HG02938 (cell line): ENCODE measurements at regions not wholly inside any gene's neighbourhood (a gene's known extent, or its start where the extent isn't known, plus 50 kb on each side); places are given as distances from the start of the nearest gene placed in this dataset.
A peak's percentile ranks its signal among the peaks of the same experiment; 100 is the strongest.
"Not testable (repeated sequence)": the region's sequence is repeated elsewhere in the genome, so short reads cannot be mapped to it uniquely, and the experiment has no call there.

Experiments
- ATAC-seq: cut with Tn5 transposase; IDR thresholded peaks from one replicate; pipeline ENCODE4 v1.9.1; 2021; ENCODE audit warnings: mild to moderate bottlenecking, moderate library complexity; ENCODE audit not compliant: unreplicated experiment

DNA sequence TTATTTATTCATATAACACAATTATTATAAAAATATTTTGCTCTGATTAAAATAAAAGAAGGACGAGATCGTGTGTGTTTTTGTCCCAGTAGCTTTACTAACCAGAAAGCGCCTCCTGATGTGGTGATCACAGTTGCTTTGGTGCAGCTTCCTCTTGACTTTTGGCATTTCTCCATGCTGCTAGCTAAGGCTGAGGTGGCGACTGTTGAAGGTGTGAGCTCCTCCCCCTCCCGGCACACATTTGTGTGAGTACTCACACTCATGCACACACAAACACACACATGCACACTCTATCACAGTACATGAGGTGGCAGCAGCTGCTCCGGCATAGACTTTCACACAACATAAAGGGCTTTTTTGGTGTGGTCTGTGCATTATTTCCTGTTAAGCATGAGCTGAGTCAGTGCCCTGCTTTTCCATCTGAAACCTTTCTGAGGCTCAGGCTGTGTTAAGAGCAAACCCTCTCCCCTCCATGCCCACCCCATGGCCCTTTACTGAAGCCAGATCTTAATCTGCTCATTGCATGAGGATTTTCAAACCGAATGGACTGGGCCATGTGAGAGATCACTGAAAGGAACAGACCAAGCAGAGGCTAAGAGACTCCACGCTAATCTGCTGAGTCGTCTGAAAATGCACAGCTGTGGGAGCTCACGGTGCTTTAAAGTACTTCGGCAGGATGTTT is 53.3 kb downstream of the FOXD4L1 start:
- peak; percentile 68 for ATAC-seq

DNA sequence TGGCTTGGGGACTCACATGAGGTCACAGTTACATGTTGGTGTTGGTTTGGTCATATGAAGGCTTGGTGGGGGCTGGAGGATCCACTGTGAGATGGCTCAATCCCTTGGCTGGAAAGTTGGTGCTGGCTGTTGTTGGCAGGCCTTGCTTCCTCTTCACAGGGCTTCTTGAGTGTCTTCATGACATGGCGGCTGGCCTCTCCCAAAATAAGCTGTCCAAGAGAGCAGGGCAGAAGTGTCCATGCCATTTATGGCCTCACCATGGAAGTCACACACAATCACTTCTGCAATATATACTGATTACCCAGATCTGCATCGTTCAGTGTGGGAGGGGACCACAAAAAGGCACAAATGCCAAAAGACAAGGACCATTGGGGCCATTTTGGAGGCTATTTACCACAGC is 61.4 kb downstream of the FOXD4L1 start:
- ATAC-seq: not testable (repeated sequence)

DNA sequence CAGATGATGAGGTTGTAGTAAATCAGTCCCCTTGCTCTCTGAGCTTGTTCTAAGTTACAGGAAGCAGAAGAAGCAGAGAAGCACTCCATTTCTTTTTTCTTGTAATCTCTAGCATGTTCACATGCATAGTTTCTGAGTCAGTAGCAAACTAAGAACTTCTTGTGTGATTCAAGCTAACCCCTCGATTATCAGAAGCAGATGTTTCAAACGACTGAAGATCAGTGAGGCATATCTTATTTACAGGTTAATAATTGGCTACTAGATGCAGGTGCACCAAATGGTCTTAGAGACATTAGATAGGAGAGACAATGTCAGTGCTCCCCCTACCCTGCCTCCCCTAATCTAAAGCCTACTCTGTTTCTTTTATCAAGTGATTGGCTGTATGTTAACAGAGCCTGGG is 64.2 kb downstream of the FOXD4L1 start:
- peak; percentile 90 for ATAC-seq

DNA sequence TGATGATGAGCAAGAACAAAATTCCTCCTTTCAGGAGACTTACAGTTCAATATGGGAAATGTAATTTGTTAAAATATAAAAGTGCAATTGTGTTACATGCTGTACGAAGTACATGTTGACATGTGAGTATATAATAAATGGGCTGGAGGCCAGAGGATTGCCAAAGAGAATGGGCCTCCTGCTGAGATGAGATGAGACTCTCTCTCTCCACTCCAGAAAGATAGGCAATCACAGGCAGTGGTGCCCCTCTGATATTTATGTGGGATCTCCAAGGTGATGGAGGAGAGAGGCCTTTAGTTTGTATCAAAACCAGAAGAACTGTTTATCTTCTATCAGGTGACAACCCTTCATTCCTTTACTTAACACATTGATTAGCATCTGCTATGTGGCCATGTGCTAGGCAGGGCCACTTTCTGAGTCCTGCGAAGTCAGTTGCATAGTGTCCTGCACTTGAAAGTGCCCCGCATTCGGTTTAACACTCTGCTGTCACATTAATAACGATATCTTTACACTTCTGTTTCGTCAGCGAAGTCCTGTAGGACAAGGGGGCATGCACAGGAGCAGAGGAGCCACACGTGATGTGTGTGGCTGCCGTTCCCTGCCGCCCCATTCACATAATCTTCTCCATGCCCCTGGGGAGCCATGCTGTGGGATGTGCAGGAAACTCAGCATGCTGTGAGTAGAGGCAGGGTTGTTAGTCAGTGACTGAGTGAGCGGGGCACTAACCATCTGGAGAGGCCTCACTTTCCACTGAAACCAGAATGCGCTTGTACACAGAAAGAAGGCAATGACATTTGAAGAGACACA is 60.2 kb upstream of the RABL2A start:
- ATAC-seq: not testable (repeated sequence)

DNA sequence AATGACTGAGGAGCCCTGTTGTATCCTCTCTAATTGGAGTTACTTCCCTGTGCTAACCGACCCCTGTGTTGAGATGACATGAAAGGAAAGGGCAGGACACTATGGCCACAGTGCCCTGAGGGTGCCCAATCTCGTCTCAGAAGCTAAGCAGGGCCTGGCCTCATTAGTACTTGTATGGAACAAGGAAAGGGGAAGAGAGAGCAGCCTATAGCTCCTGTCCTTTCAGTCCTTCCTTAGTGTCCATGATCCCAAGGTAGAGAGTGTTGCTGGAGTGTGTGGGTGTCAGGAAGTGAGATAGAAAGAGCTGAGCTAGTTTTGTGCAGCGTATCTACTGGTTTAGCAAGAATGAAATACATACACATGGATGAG is 59.6 kb upstream of the RABL2A start:
- ATAC-seq: not testable (repeated sequence)

DNA sequence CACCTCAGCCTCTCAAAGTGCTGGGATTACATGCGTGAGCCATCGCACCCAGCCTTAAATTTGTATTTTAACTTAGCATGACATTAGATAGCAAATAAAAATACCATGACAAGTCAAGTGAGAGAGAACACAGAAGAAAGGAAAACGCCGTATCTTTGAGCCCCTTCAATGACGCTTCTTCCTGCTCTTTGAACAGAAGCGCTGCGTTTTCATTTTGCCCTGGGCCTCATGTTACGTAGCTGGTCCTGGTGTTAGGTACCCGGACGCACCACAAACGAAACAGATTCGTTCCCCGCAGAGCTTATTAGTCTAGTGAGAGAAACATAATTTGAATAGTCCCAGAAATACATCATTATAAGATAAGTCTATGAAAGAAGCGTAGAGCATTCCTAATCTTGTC is 58.8 kb upstream of the RABL2A start:
- ATAC-seq: not testable (repeated sequence)

DNA sequence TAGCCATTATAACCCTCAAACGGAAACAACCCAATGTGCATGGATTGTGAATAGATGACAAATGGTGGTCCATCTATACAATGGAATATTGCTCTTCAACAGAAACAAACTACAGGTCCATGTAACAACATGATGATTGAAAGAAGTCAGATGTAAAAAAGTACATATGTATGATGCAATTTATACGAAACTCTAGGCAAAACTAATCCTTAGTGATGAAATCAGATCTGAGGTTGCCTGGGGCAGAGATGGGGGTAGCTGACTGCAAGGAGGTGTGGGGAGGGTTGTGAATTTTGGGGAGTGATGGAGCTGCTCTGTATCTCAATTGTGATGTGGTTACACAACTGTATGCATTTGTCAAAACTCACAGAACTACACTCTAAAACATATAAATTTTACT is 57.0 kb upstream of the RABL2A start:
- ATAC-seq: not testable (repeated sequence)

DNA sequence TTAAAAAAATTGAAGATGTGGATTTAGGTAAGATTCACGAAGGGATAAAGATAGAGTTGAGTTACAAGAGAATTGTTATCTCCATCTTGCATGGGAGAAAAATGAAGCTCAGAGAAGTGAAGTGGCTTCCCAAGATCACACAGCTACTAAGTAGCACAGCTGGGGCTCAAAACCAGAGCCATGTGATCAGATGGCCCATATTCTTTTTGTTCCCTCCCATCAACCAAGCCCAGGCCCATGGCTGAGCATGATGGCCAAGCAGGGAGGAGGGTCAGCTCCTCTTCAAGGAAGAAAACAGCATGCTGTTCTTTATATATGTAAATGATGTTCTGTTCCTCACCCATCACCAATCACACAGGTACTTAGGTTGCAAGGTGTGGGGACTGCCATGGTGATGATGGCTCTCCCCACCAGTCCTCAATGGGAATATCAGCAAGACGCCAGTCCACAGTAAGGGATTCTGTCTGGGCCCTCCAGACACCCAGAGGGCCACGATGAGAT is 56.5 kb upstream of the RABL2A start:
- ATAC-seq: not testable (repeated sequence)

DNA sequence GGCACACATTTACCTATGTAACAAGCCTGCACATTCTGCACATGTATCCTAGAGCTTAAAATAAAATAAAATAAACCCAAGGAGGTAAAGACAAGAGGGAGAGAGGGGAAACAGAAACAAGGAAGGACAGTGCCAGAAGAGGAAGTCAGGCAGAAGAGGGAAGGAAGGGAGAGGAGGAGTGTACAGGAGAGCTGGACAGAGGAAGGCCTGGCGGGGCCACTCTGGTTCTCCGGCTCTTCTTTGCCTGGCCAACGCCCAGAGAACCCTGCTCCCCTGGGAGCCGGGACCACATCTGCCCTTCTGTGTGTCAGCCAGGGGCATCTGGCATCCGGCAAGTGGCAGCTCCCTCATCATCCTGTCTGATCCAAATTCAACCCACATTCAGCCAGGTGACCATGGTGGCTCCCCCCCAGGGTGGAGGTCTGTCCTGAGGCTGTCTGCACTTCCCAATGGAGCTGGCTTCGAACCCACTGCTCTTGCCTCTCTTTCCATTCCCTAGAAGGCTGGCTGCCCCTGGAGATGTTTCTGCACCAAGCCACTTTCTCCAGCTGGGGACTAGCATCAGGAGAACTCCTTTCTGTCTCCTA is 55.5 kb upstream of the RABL2A start:
- ATAC-seq: not testable (repeated sequence)

DNA sequence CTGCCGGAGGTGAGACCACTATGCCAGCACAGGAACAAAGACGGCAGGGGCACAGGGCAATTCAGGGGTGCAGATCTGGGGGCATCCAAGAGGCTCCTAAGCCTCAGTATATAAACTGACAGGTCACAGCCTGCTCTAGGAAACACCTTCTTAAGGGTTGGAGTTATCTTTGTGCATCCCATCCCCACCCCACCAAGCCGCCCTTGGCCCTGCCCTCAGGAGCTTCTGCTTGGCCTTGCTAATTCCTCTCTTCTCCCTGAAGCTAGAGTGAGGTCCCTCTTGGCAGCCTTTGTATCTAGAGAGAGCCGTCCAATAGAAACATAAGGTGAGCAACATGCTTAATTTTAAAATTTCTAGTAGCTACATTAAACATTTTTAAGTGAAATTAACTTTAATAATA is 51.3 kb upstream of the RABL2A start:
- ATAC-seq: not testable (repeated sequence)

DNA sequence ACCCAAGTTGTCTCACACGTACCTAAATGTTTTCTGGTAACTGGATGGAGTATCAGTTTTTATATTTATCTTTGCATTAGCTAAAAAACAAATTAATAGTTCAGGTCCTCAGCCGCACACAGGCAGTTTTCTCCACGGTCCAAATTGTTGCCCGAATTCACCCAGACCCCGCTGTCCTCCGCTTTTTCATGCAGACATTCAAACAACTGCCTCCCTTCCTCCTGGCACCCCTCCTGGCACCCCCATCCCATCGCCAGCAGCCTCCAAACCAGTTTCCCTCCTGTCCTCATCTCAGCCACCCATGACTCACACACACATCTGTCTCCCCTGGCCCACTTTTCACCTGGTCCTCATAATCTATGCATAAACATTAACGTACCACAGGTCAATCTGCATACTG is 50.7 kb upstream of the RABL2A start:
- not testable (repeated sequence) for ATAC-seq
